ENCODE measurements at regions not wholly inside any gene's neighbourhood (a gene's known extent, or its start where the extent isn't known, plus 50 kb on each side); places are given as distances from the start of the nearest gene placed in this dataset.

GRCh38 chr3:62929771-62930170, 54.6 kb upstream of the CADPS start:
- no peak for TF ChIP-seq CTCF (IDR thresholded peaks at IDR 0.05; ENCODE audit: low read depth, low read length)
- no peak for TF ChIP-seq EZH2phosphoT487 (IDR thresholded peaks at IDR 0.05; ENCODE audit: low read depth)

Data from OCI-LY3 (cell line).